Esophagus muscularis mucosa (tissue), 4 donors: ENCODE measurements at regions not wholly inside any gene's neighbourhood (a gene's known extent, or its start where the extent isn't known, plus 50 kb on each side); places are given as distances from the start of the nearest gene placed in this dataset.

Source experiments
- DNase-seq: peaks from one replicate; pipeline ENCODE4 v3.0.0-alpha.2; 2017; ENCODE audit errors: extremely low spot score
- H3K27ac ChIP-seq, 4 donors: fragments of 200-600 bp; sonication (generic); replicated peaks in 1 of 4; 1 replicate in 3 of 4; 2 replicates in 1 of 4; pipeline ENCODE4 v1.5.1; 2016 to 2019; ENCODE audit warnings: mild to moderate bottlenecking in 1 of 4
- H3K27me3 ChIP-seq, 4 donors: fragments of 200-600 bp; sonication (generic); one replicate each; pipeline versions ENCODE4 v1.5.1 to v1.6.0; 2016 to 2019
- H3K36me3 ChIP-seq, 4 donors: fragments of 200-600 bp; sonication (generic); one replicate each; pipeline ENCODE4 v1.5.1; 2016 to 2019
- H3K4me1 ChIP-seq, 4 donors: fragments of 200-600 bp; sonication (generic); one replicate each; pipeline ENCODE4 v1.5.1; 2016 to 2019
- H3K4me3 ChIP-seq, 4 donors: fragments of 200-600 bp; sonication (generic); 1 replicate in 2 of 4; 2 replicates in 2 of 4; pipeline ENCODE4 v1.5.1; 2016 to 2019; ENCODE audit warnings: mild to moderate bottlenecking in 4 of 4, moderate library complexity in 1 of 4
- H3K9me3 ChIP-seq, 4 donors: fragments of 200-600 bp; sonication (generic); 1 replicate in 3 of 4; 2 replicates in 1 of 4; pipeline ENCODE4 v1.5.1; 2016 to 2019
- CTCF ChIP-seq, 3 experiments: fragments of 200-600 bp in 2 of 3; fragments of 450-650 bp in 1 of 3; sonication (generic) in 2 of 3; IDR thresholded peaks; one replicate each; pipeline ENCODE4 v1.5.1; 2017 to 2019; ENCODE audit warnings: antibody characterized with exemption in 3 of 3, mild to moderate bottlenecking in 2 of 3, moderate library complexity in 1 of 3
- EP300 ChIP-seq: sonication (generic); formaldehyde crosslinking; IDR thresholded peaks from one replicate; pipeline ENCODE4 v1.6.1; 2017; ENCODE audit warnings: antibody characterized with exemption
- POLR2A ChIP-seq: fragments of 450-650 bp; IDR thresholded peaks from one replicate; pipeline ENCODE4 v1.6.1; 2017; ENCODE audit warnings: antibody characterized with exemption, moderate library complexity, mild to moderate bottlenecking, low read depth
- POLR2AphosphoS5 ChIP-seq, 2 donors: sonication (generic); formaldehyde crosslinking; IDR thresholded peaks; one replicate each; pipeline ENCODE4 v1.6.1; 2017; ENCODE audit warnings: antibody characterized with exemption in 2 of 2
- WGBS: methylation state at CpG from one replicate; pipeline ENCODE4 v1.1.5; 2018; 5-methylcytosine and 5-hydroxymethylcytosine counted together
- intact Hi-C: fragments of 100-400 bp; cut with DNase I; formaldehyde crosslinking; loops from one replicate; pipeline ENCODE4 v1.15.1; 2023

GRCh38 chr10:64261092-64261491, 739.9 kb downstream of the REEP3 start:
- Histone ChIP-seq H3K4me1 (no peaks in the 10 kb centered on the region), H3K4me3 (no peak overlapping the region), H3K9me3 (no peaks in the 10 kb centered on the region), H3K27ac (no peak overlapping the region), H3K27me3 (no peaks in the 10 kb centered on the region), H3K36me3 (no peaks in the 10 kb centered on the region)
- TF ChIP-seq EP300, result no peak
- no peak for TF ChIP-seq POLR2A
- no peak for TF ChIP-seq POLR2AphosphoS5 (IDR thresholded peaks at IDR 0.05)
- no peak for TF ChIP-seq CTCF (IDR thresholded peaks at IDR 0.05)
- intact Hi-C loops, result no loop called here
- DNase-seq, result no peak

- H3K36me3 ChIP-seq, result no peaks in the 10 kb centered on the region
- no peaks in the 10 kb centered on the region for H3K4me1 ChIP-seq
- TF ChIP-seq POLR2AphosphoS5 (IDR thresholded peaks at IDR 0.05), result no peak
- TF ChIP-seq CTCF (IDR thresholded peaks at IDR 0.05), result no peak
- TF ChIP-seq EP300, result no peak
- TF ChIP-seq POLR2A, result no peak
- H3K4me3 ChIP-seq, result no peak overlapping the region
- no peak overlapping the region for H3K27ac ChIP-seq
- no peak for DNase-seq
- intact Hi-C loops, result no loop called here
- H3K27me3 ChIP-seq, result no peaks in the 10 kb centered on the region
- WGBS, result 100% methylated on average over 1 of the region's 1 CpG
- H3K9me3 ChIP-seq, result no peaks in the 10 kb centered on the region
These were observed 740.5 kb downstream of the REEP3 start for GRCh38 chr10:64261676-64262075.

GRCh38 chr10:64265961-64266360, 744.8 kb downstream of the REEP3 start:
- Histone ChIP-seq H3K4me1 (no peaks in the 10 kb centered on the region), H3K27ac (no peak overlapping the region), H3K27me3 (no peaks in the 10 kb centered on the region), H3K4me3 (no peak overlapping the region), H3K36me3 (no peaks in the 10 kb centered on the region), H3K9me3 (no peaks in the 10 kb centered on the region)
- DNase-seq, result no peak
- WGBS, result 64% methylated on average over 1 of the region's 1 CpG
- TF ChIP-seq EP300 (no peak), POLR2AphosphoS5 (IDR thresholded peaks at IDR 0.05) (no peak), CTCF (IDR thresholded peaks at IDR 0.05) (no peak), POLR2A (no peak)
- intact Hi-C loops, result no loop called here

GRCh38 chr10:64271508-64271907, 750.3 kb downstream of the REEP3 start:
- Histone ChIP-seq H3K4me1 (no peaks in the 10 kb centered on the region), H3K27ac (no peak overlapping the region), H3K36me3 (no peaks in the 10 kb centered on the region), H3K9me3 (no peaks in the 10 kb centered on the region), H3K27me3 (no peaks in the 10 kb centered on the region), H3K4me3 (no peak overlapping the region)
- intact Hi-C loops, result no loop called here
- DNase-seq, result no peak
- WGBS, result 70% methylated on average over 3 of the region's 3 CpGs
- no peak for TF ChIP-seq EP300

- TF ChIP-seq POLR2A, result no peak
- TF ChIP-seq EP300, result no peak
- TF ChIP-seq CTCF (IDR thresholded peaks at IDR 0.05), result no peak
- no peak for TF ChIP-seq POLR2AphosphoS5 (IDR thresholded peaks at IDR 0.05)
- no peaks in the 10 kb centered on the region for H3K4me1 ChIP-seq
- no peaks in the 10 kb centered on the region for H3K9me3 ChIP-seq
- no peaks in the 10 kb centered on the region for H3K27me3 ChIP-seq
- H3K4me3 ChIP-seq, result no peak overlapping the region
- no peak overlapping the region for H3K27ac ChIP-seq
- intact Hi-C loops, result no loop called here
- WGBS, result 49% methylated on average over 3 of the region's 3 CpGs
- DNase-seq, result no peak
- H3K36me3 ChIP-seq, result no peaks in the 10 kb centered on the region
These were observed 750.8 kb downstream of the REEP3 start for GRCh38 chr10:64271983-64272382.
